IMR-90 (cell line): ENCODE measurements at regions not wholly inside any gene's neighbourhood (a gene's known extent, or its start where the extent isn't known, plus 50 kb on each side); places are given as distances from the start of the nearest gene placed in this dataset.

Experiments
- ATAC-seq: fragments of 200-7000 bp; cut with Tn5 transposase; 2 replicates; pipeline ENCODE4 v1.9.1; 2020; ENCODE audit warnings: low read depth, mild to moderate bottlenecking, moderate library complexity
- BruUV-seq: library from RNA; stranded (reverse); fragments of 400-500 nt; replicated peaks from 2 replicates; lab custom pipeline; 2021; lab: Mats Ljungman, UMichigan
- CTCF ChIA-PET: fragments of 300-600 bp; formaldehyde crosslinking; extraction: SDS; loops from one replicate; lab custom pipeline; 2021; ENCODE audit warnings: antibody characterized with exemption; lab: Yijun Ruan, JAX
- POLR2A ChIA-PET: fragments of 300-600 bp; sonication (Branson Sonifier 250); formaldehyde crosslinking; loops from one replicate; lab custom pipeline; 2022; ENCODE audit warnings: antibody characterized with exemption; ENCODE audit not compliant: unreplicated experiment; lab: Charles Lee
- DNase-seq: peaks from one replicate; pipeline ENCODE4 v3.0.0; 2013
- H2AFZ ChIP-seq: replicated peaks from 2 replicates; pipeline ENCODE3; 2013; ENCODE audit warnings: low read length, mild to moderate bottlenecking; ENCODE audit not compliant: poor library complexity
- H2AK5ac ChIP-seq: 2 replicates; pipeline ENCODE4 v1.6.1; 2013; ENCODE audit warnings: low read depth, low read length, inconsistent platforms
- H2AK9ac ChIP-seq: replicated peaks from 2 replicates; pipeline ENCODE3; 2013; ENCODE audit warnings: mild to moderate bottlenecking, low read depth, low read length, moderate library complexity; ENCODE audit not compliant: poor library complexity
- H2BK120ac ChIP-seq: 2 replicates; pipeline ENCODE4 v1.6.1; 2013; ENCODE audit warnings: low read depth, low read length, inconsistent platforms
- H2BK15ac ChIP-seq: 3 replicates; pipeline ENCODE4 v1.6.1; 2013; ENCODE audit warnings: low read depth, low read length, inconsistent platforms
- H2BK20ac ChIP-seq: 2 replicates; pipeline ENCODE4 v1.6.1; 2013; ENCODE audit warnings: low read depth, mild to moderate bottlenecking, inconsistent platforms, low read length, moderate library complexity
- H2BK5ac ChIP-seq: 2 replicates; pipeline ENCODE4 v1.6.1; 2013; ENCODE audit warnings: mild to moderate bottlenecking, low read depth, low read length, inconsistent platforms; ENCODE audit not compliant: poor library complexity, severe bottlenecking
- H3K14ac ChIP-seq: replicated peaks from 2 replicates; pipeline ENCODE4 v1.6.1; 2013; ENCODE audit warnings: low read depth, low read length, inconsistent platforms
- H3K18ac ChIP-seq: 2 replicates; pipeline ENCODE4 v1.6.1; 2013; ENCODE audit warnings: low read depth, low read length, control low read depth
- H3K23ac ChIP-seq: 2 replicates; pipeline ENCODE4 v1.6.1; 2013; ENCODE audit warnings: low read depth, low read length, inconsistent platforms
- H3K27ac ChIP-seq: 2 replicates; pipeline ENCODE4 v1.5.1; 2013; ENCODE audit warnings: mild to moderate bottlenecking, control low read depth, low read length; ENCODE audit not compliant: insufficient read depth
- H3K27me3 ChIP-seq: 2 replicates; pipeline ENCODE4 v1.6.1; 2013; ENCODE audit warnings: low read length; ENCODE audit not compliant: control insufficient read depth, insufficient read depth
- H3K36me3 ChIP-seq: 2 replicates; pipeline ENCODE4 v1.6.1; 2013; ENCODE audit warnings: low read length, mixed read lengths; ENCODE audit not compliant: control insufficient read depth, insufficient read depth
- H3K4ac ChIP-seq: 2 replicates; pipeline ENCODE4 v1.6.1; 2013; ENCODE audit warnings: low read depth, low read length, inconsistent platforms
- H3K4me1 ChIP-seq: 2 replicates; pipeline ENCODE4 v1.6.1; 2013; ENCODE audit warnings: low read length, mixed read lengths; ENCODE audit not compliant: control insufficient read depth, insufficient read depth
- H3K4me2 ChIP-seq: 2 replicates; pipeline ENCODE4 v1.6.1; 2013; ENCODE audit warnings: low read depth, mild to moderate bottlenecking, control low read depth, low read length, moderate library complexity
- H3K4me3 ChIP-seq: 2 replicates; pipeline ENCODE4 v1.5.1; 2013; ENCODE audit warnings: low read depth, mild to moderate bottlenecking, control low read depth, low read length, moderate library complexity; ENCODE audit not compliant: insufficient read depth
- H3K56ac ChIP-seq: 2 replicates; pipeline ENCODE4 v1.6.1; 2013; ENCODE audit warnings: low read length, inconsistent platforms; ENCODE audit not compliant: insufficient read depth; ENCODE audit errors: extremely low read depth
- H3K79me1 ChIP-seq, 2 experiments: 2 replicates each; pipeline ENCODE4 v1.6.1; 2013; ENCODE audit warnings: low read length in 2 of 2, inconsistent platforms in 1 of 2, low read depth in 1 of 2
- H3K9ac ChIP-seq: 2 replicates; pipeline ENCODE4 v1.6.1; 2013; ENCODE audit warnings: low read depth, low read length, control low read depth
- H3K9me1 ChIP-seq: 2 replicates; pipeline ENCODE4 v1.6.1; 2013; ENCODE audit warnings: low read length, inconsistent platforms; ENCODE audit not compliant: insufficient read depth
- H3K9me3 ChIP-seq: 2 replicates; pipeline ENCODE4 v1.6.1; 2013; ENCODE audit warnings: low read length; ENCODE audit not compliant: control insufficient read depth, insufficient read depth
- H4K20me1 ChIP-seq: 2 replicates; pipeline ENCODE4 v1.6.1; 2013; ENCODE audit warnings: low read length, inconsistent platforms; ENCODE audit not compliant: insufficient read depth
- H4K5ac ChIP-seq: 2 replicates; pipeline ENCODE4 v1.6.1; 2013; ENCODE audit warnings: mild to moderate bottlenecking, low read depth, low read length, control low read depth
- H4K8ac ChIP-seq, 2 experiments: 2 replicates each; pipeline ENCODE4 v1.6.1; 2013; ENCODE audit warnings: low read depth in 2 of 2, low read length in 2 of 2, control low read depth in 1 of 2, inconsistent platforms in 1 of 2
- H4K91ac ChIP-seq: 2 replicates; pipeline ENCODE4 v1.6.1; 2013; ENCODE audit warnings: low read depth, low read length, inconsistent platforms; ENCODE audit not compliant: insufficient read depth
- CEBPB ChIP-seq: IDR thresholded peaks from 2 replicates; pipeline ENCODE4 v1.6.1; 2012; ENCODE audit warnings: low read depth, low read length, improper control_type of control experiment
- CHD1 ChIP-seq: IDR thresholded peaks from 2 replicates; pipeline ENCODE4 v1.6.1; 2012; ENCODE audit warnings: low read depth, low read length, improper control_type of control experiment
- FOS ChIP-seq: fragments of 150-350 bp; IDR thresholded peaks from 2 replicates; pipeline ENCODE4 v1.6.1; 2016; ENCODE audit warnings: low read depth, low read length
- MAFK ChIP-seq: IDR thresholded peaks from 2 replicates; pipeline ENCODE4 v1.6.1; 2012; ENCODE audit warnings: low read depth, low read length, improper control_type of control experiment
- MXI1 ChIP-seq: IDR thresholded peaks from 2 replicates; pipeline ENCODE4 v1.6.1; 2012; ENCODE audit warnings: low read depth, mild to moderate bottlenecking, low read length, moderate library complexity, borderline replicate concordance
- RAD21 ChIP-seq: IDR thresholded peaks from 2 replicates; pipeline ENCODE4 v1.6.1; 2012; ENCODE audit warnings: low read length, improper control_type of control experiment
- RCOR1 ChIP-seq: IDR thresholded peaks from 2 replicates; pipeline ENCODE4 v1.6.1; 2012; ENCODE audit warnings: mild to moderate bottlenecking, low read length, improper control_type of control experiment; ENCODE audit not compliant: insufficient replicate concordance
- RFX5 ChIP-seq: IDR thresholded peaks from 2 replicates; pipeline ENCODE4 v1.8.0; 2012; ENCODE audit warnings: low read depth, mild to moderate bottlenecking, low read length, moderate library complexity
- SMC3 ChIP-seq: fragments of 150-350 bp; IDR thresholded peaks from 2 replicates; pipeline ENCODE4 v1.6.1; 2016; ENCODE audit warnings: low read depth, mild to moderate bottlenecking, antibody characterized with exemption, low read length, moderate library complexity
- USF2 ChIP-seq: fragments of 150-350 bp; IDR thresholded peaks from 2 replicates; pipeline ENCODE4 v1.6.1; 2017; ENCODE audit warnings: mild to moderate bottlenecking, antibody characterized with exemption, low read length, low read depth
- WGBS, 2 experiments: methylation state at CpG; one replicate each; pipeline versions ENCODE4 v1.1.5 to v1.1.7; 2013; ENCODE audit warnings: missing lambda C conversion rate in 2 of 2; ENCODE audit not compliant: insufficient read length in 1 of 2; ENCODE audit errors: extremely low coverage in 2 of 2; 5-methylcytosine and 5-hydroxymethylcytosine counted together
- dilution Hi-C: fragments of 300-500 bp; cut with HindIII; formaldehyde crosslinking; loops from one replicate; pipeline ENCODE4 v1.14.3; 2018; ENCODE audit warnings: low sequenced_read_pairs; ENCODE audit not compliant: unreplicated experiment
- in situ Hi-C: fragments of 300-500 bp; cut with MboI; formaldehyde crosslinking; loops from 3 replicates; pipeline ENCODE4 v1.14.3; 2019; ENCODE audit warnings: low sequenced_read_pairs, inconsistent platforms, mixed read lengths
- intact Hi-C: fragments of 100-400 bp; cut with micrococcal nuclease; formaldehyde crosslinking; loops from 2 replicates; pipeline ENCODE4 v1.10.0; 2022

- DNase-seq (no peak), ATAC-seq (no peak)
- Histone ChIP-seq H3K4me3 (no peak overlapping the region), H2BK20ac (no peak overlapping the region), H3K79me1 (no peaks in the 10 kb centered on the region), H3K9me3 (no peaks in the 10 kb centered on the region), H3K27ac (no peak overlapping the region), H3K18ac (no peak overlapping the region), H3K23ac (no peak overlapping the region), H3K36me3 (no peaks in the 10 kb centered on the region), H3K27me3 (no peaks in the 10 kb centered on the region), H2AK9ac (no peak overlapping the region), H3K9me1 (no peaks in the 10 kb centered on the region), H4K5ac (no peak overlapping the region), H3K9ac (no peak overlapping the region), H2BK120ac (no peak overlapping the region), H4K20me1 (no peaks in the 10 kb centered on the region), H3K14ac (no peak overlapping the region), H2AK5ac (no peak overlapping the region), H3K4me2 (no peak overlapping the region), H2BK15ac (no peak overlapping the region), H3K4me1 (peaks cover 3% of the 10 kb centered on the region; the same call in 1 of the 2 replicates), H4K8ac (no peak overlapping the region), H2BK5ac (no peak overlapping the region), H4K91ac (no peak overlapping the region; the same call in 1 of the 2 replicates), H3K56ac (no peak overlapping the region), H2AFZ (no peak overlapping the region), H3K4ac (no peak overlapping the region)
- WGBS, 2 experiments, result no CpG with 5 or more reads among the region's 4 CpGs
- POLR2A ChIA-PET, result no interaction called here
- intact Hi-C loops, result no loop called here
- TF ChIP-seq FOS, result no peak
- no peak for TF ChIP-seq RAD21
- no peak for TF ChIP-seq CEBPB
- no peak for TF ChIP-seq CHD1
- TF ChIP-seq USF2, result no peak
- TF ChIP-seq MAFK, result no peak
- TF ChIP-seq RFX5, result no peak
- no peak for TF ChIP-seq RCOR1
- no peak for TF ChIP-seq SMC3
- no peak for TF ChIP-seq MXI1
- in situ Hi-C loops, result no loop called here
- CTCF ChIA-PET, result no interaction called here
- BruUV-seq, result no TSS peak
- dilution Hi-C loops, result no loop called here
Observed at GRCh38 chr5:65078331-65078730, 309.6 kb downstream of the CWC27 start.
